GM12864 (cell line): ENCODE measurements at regions not wholly inside any gene's neighbourhood (a gene's known extent, or its start where the extent isn't known, plus 50 kb on each side); places are given as distances from the start of the nearest gene placed in this dataset.

ENCODE experiments used
- DNase-seq: peaks from one replicate; pipeline ENCODE4 v3.0.0-alpha.2; 2011; ENCODE audit warnings: low read depth
- H3K4me3 ChIP-seq: 2 replicates; pipeline ENCODE4 v1.5.1; 2011; ENCODE audit warnings: mild to moderate bottlenecking, low read depth, low read length, control low read depth
- TF ChIP-seq, protein P1 (sequence below): IDR thresholded peaks from 2 replicates; pipeline ENCODE4 v1.5.1; 2011; ENCODE audit warnings: low read depth, mild to moderate bottlenecking, moderate library complexity, low read length, control low read depth, inconsistent platforms; ENCODE audit errors: missing control alignments

DNA sequence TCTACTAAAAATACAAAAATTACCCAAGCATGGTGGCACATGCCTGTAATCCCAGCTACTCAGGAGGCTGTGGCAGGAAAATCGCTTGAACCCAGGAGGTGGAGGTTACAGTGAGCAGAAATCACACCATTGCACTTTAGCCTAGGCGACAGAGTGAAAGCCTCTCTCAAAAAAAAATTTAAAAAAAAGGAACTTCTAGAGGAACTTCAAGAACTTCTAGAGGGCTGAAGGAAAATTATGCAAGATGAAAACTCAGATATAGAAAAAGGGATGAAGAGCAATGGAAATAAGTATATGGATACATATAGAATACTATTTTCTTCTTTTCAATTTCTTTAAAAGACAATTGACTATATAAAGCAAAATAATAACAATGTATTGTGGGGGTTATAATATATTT is 51.2 kb upstream of the PRR5 start:
- DNase-seq, result no peak
- no peak overlapping the region for H3K4me3 ChIP-seq
- TF ChIP-seq, protein P1, sequence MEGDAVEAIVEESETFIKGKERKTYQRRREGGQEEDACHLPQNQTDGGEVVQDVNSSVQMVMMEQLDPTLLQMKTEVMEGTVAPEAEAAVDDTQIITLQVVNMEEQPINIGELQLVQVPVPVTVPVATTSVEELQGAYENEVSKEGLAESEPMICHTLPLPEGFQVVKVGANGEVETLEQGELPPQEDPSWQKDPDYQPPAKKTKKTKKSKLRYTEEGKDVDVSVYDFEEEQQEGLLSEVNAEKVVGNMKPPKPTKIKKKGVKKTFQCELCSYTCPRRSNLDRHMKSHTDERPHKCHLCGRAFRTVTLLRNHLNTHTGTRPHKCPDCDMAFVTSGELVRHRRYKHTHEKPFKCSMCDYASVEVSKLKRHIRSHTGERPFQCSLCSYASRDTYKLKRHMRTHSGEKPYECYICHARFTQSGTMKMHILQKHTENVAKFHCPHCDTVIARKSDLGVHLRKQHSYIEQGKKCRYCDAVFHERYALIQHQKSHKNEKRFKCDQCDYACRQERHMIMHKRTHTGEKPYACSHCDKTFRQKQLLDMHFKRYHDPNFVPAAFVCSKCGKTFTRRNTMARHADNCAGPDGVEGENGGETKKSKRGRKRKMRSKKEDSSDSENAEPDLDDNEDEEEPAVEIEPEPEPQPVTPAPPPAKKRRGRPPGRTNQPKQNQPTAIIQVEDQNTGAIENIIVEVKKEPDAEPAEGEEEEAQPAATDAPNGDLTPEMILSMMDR, result no peak

DNA sequence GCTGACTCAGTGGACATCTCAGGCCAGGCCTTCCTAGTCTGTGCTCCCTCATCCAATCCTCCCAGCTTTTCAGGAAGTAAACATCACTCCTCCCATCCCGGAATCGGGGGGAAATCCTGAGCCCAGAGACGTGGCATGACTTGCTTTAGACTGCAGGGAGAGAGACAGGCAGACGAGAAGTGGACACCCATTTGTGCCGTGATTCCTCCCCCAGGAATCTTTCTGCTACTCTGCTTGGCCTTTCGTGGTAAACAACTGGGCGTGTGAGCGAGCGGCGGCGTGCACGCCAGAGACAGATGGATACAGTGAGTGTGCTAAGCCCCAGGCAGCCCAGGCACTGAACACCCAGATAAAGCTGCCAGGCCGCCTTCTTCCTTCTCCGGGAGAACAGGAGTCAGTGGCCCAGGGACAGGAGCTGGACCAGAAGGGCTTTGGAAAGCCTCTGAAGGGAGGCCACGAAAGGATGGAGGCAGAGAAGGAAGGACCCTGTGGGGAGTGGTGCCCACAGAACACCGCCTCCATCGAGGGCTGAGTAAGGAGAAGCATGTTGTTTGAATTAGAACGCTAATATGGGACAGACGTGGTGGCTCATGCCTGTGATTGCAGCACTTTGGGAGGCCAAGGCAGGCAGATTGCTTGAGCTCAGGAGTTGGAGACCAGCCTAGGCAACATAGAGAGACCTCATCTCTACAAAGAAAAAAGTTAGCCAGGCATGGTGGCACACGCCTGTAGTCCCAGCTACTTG is 53.0 kb upstream of the PRR5 start:
- DNase-seq, result no peak

DNA sequence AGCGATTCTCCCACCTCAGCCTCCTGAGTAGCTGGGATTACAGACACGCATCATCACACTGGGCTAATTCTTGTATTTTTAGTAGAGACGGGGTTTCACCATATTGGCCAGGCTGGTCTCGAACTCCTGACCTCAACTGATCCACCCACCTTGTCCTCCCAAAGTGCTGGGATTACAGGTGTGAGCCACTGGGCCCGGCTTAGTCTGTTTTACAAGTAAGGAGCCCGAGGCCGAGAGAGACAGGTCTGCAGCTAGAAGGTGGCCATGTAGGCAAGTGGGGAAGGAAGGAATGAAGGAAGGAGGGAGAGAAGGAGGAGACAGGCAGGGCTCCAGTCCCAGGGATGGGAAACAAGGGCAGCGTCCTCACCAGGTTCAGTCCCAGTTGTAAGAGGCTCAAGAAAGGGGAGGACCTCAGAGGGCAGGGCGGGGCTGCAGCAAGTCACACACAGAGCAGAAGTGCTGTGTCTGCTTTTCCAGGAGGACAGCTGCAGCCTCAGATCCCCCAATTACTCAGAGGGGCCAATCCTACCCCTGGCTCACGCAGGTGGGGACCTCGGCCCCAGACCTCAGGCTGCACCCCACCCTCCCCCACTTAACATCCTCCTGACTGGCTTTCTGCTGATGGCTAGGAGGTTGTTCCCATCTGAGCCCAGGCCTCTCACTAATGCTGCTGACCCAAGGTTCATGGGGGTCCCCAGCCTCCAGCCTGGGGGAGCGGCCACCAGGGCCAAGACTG is 53.8 kb upstream of the PRR5 start:
- no peak overlapping the region for H3K4me3 ChIP-seq
- TF ChIP-seq, protein P1, result no peak
- no peak for DNase-seq

More for the DNA sequence above, 53.0 kb upstream of the PRR5 start:
- H3K4me3 ChIP-seq, result no peak overlapping the region
- TF ChIP-seq, protein P1, result no peak

DNA sequence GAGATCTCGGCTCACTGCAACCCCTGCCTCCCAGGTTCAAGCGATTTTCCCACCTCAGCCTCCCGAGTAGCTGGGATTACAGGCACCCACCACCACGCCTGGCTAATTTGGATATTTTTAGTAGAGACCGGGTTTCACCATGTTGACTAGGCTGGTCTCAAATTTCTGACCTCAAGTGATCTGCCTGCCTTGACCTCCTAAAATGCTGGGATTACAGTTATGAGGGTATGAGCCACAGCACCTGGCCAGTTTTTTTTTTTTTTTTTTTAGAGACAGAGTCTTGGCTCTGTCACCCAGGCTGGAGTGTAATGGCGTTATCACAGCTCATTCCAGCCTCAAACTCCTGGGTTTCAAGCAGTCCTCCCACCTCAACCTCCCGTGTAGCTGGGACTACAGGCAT is 54.9 kb upstream of the PRR5 start:
- TF ChIP-seq, protein P1, result no peak
- DNase-seq, result no peak
- no peak overlapping the region for H3K4me3 ChIP-seq

DNA sequence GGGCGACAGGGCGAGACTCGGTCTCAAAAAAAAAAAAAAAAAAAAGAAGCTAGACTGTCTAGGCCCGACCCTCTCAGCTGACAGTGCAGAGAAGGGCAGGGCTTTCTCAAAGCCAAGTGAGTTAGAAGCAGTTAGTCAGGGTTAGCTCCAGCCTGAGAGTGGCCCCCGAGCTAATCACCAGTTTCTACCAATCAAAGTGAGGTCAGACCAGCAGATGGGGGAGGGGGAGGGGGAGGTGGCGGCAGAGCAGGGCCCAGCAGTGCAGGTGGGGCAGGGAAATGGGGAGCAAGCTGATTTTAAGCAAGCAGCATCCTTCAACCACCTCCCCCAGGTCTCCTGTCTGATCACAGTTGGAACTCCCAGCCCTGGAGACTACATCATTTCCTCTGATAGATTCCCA is 55.3 kb upstream of the PRR5 start:
- DNase-seq, result no peak

DNA sequence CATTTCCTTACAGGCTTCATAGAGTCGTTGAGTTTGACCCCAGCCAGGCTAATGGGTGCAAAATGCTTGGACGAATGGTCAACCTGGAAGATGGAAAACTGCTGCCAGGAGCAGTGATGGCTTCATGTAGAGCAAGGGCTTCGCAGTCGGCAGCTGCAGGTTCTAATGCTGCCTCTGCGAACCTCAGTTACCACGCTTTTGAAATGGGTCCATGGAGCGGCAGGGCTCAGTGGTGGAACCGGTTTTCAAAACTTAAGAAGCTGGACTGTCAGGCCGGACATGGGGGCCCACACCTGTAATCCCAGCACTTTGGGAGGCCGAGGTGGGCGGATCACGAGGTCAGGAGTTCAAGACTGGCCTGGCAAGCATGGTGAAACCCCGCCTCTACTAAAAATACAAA is 55.9 kb upstream of the PRR5 start:
- DNase-seq, result no peak
- no peak overlapping the region for H3K4me3 ChIP-seq
- TF ChIP-seq, protein P1, result no peak

More for the DNA sequence above, 55.3 kb upstream of the PRR5 start:
- TF ChIP-seq, protein P1, result no peak
- H3K4me3 ChIP-seq, result no peak overlapping the region
